ENCODE measurements at regions not wholly inside any gene's neighbourhood (a gene's known extent, or its start where the extent isn't known, plus 50 kb on each side); places are given as distances from the start of the nearest gene placed in this dataset.
A peak's percentile ranks its signal among the peaks of the same experiment; 100 is the strongest.

- DNase-seq (ENCODE audit: extremely low read depth in 1 of 2, low read depth in 1 of 2) = peak in 1 of 2 donors; percentile 13
These were observed 64.3 kb upstream of the CCDC160 start for GRCh38 chrX:134172588-134173259.

- peak in 1 of 2 donors; percentile 5 for DNase-seq (ENCODE audit: extremely low read depth in 1 of 2, low read depth in 1 of 2)
These were observed 63.3 kb upstream of the CCDC160 start for GRCh38 chrX:134173541-134174272.

DNA sequence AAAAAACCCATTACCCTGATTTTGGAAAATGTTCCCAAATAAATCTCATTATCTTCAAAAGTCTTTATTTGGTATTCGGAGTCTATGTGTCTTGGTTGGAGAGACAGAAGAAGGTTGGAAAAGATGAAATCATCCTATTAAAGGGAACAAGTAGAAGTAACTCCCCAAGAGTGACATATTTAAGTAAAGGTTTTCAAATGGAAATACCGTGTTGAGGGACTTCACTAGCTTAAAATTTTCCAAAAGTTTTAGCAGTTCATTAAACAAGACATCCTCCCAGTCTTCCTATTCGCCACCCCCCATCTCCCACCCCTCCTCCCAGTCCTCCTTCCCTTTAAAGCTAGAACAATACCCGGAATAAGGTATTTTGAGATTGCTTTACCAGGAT is 62.7 kb upstream of the CCDC160 start:
- no peak for DNase-seq (ENCODE audit: extremely low read depth in 1 of 2, low read depth in 1 of 2)

DNA sequence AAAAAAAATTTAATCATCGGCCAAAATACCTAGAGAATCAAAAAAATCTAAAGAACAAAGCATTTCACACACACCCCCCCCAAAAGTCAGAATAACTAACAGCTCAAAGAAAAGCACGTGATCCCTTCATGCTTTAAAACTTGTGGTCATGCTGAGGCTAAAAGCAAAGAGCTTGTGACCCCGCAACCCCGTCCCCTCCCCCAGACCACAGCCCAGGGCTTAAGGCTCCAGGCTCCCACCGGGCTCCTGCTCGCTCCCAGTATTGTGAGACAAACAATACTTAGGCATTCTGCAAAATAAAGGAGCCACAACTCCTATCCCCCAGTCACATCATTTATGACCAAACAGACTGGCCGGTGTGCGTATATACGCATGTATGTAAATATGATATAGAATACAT is 62.1 kb upstream of the CCDC160 start:
- no peak for DNase-seq (ENCODE audit: extremely low read depth in 1 of 2, low read depth in 1 of 2)

GRCh38 chrX:134177527-134177926 is 59.5 kb upstream of the CCDC160 start:
- no peak for DNase-seq (ENCODE audit: extremely low read depth in 1 of 2, low read depth in 1 of 2)

DNA sequence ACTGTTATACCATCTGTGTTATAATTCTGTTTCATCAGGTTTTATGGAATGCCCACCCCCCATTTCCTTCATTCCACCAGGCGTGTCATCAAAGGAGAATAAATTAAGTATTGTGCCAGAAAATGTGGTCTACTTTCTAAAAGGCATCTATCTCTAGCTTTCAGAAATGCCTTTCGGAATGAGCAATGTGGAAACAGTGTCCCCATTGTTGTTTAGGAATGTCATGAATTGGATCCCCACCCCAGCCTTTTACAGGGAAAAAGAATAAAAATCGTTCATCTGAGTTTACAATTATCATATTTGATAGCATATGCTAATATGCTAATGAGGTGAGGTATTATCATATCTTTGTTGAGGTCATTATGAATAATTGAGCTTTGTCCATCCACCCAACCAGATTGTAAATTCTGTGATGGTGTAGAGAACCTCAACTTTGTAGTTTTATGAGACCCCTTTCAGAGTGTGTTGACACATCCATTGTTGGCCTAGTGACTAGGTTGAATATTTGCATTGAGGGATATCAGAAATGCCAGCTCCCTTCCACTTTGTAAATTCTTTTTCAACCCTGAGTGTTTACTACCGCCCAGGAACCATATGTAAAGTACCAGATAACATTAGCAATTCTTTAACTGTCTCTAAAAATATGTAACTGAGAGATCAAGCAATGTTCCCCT is 56.2 kb upstream of the CCDC160 start:
- no peak for DNase-seq (ENCODE audit: extremely low read depth in 1 of 2, low read depth in 1 of 2)

- no peak for DNase-seq (ENCODE audit: extremely low read depth in 1 of 2, low read depth in 1 of 2)
These were observed 55.7 kb upstream of the CCDC160 start for GRCh38 chrX:134181275-134181660.

DNA sequence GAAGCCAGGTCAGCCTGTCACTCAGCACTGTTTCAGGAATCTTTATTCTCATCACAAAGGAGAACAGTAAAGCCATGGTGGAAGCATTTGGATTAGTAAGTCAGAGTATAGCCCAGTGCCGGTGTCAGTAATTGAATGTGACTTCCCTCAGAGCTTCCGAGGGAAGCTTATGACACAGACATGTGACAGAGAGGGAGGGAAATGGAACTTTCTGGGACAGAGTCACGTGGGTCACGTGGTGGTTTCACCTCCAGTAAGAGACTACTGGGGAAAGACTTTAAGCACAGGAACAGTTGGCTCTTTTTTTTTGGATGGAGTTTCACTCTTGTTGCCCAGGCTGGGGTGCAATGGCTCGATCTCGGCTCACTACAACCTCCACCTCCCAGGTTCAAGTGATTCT is 53.3 kb upstream of the CCDC160 start:
- DNase-seq (ENCODE audit: extremely low read depth in 1 of 2, low read depth in 1 of 2) = no peak

GRCh38 chrX:134184936-134185335 is 52.0 kb upstream of the CCDC160 start:
- no peak for DNase-seq (ENCODE audit: extremely low read depth in 1 of 2, low read depth in 1 of 2)

DNA sequence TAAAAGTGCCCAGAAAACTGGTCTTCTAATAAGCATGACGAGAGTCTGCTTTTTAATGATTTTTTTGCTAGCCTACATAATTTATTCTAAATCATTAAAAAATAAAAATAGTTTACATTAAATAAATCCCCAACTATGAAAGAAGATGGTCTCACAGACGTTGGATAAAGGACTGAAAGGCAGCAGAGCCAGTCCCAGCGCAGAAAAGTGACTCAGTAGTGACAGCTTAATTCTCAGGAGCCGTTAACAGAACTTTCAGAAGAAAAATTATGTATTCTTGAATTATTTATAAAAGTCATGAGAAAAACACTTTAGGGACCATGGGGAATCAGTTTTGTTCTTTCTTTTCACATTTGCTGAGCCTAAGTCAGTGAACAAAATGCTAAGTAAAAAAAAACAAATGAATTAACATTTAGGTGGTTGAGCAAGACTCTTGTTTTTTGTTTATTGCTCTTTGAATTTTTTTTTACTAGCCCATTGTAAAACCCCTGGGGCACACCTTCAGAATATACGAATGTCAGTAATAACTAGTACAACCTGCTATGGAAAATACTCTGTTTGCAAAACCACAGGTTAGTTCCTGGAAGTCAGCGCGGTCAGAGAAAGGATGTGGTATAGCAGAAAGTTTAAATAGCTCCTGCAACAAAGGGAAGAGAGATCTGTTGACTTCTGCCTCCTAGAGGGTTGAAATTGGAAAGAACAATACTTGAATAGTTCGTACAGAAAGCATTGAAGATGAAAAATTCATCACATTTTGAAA is 50.4 kb upstream of the CCDC160 start:
- peak in 1 of 2 donors; percentile 28 for DNase-seq (ENCODE audit: extremely low read depth in 1 of 2, low read depth in 1 of 2)

Data from stimulated activated CD8-positive, alpha-beta memory T cell treated with anti-CD3 and anti-CD28 coated beads, Interleukin-7, amount 100 ng/mL, for 48 hours (primary cell).